ENCODE measurements at regions not wholly inside any gene's neighbourhood (a gene's known extent, or its start where the extent isn't known, plus 50 kb on each side); places are given as distances from the start of the nearest gene placed in this dataset.

DNA sequence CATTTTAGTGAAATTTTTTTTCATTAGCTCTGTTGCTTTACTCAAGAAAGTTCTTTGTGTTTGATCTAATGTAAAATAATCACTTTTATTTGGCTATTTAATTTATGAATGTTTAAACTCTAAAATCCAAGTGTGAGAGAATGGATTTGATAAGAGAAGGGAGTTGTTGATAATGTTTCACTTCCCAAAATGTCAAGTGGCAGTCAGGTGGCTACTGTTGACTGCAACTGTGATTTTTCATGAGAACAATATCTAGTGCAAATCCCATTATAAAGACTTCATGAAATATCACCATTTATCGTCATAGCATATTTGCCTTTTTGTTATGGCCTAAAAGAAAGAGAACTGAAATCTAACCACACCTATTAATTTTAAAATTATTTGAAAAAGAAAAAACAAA is 118.3 kb upstream of the SNX2 start (continued):
- no peak for TF ChIP-seq ZNF260 (CRISPR knock-in tag; IDR thresholded peaks at IDR 0.05; ENCODE audit: borderline replicate concordance, low read depth)
- TF ChIP-seq HNF4A (CRISPR knock-in tag; IDR thresholded peaks at IDR 0.05) = no peak
- no peak for TF ChIP-seq SMARCC2 (IDR thresholded peaks at IDR 0.05)
- no peak for TF ChIP-seq ZNF430 (CRISPR knock-in tag; IDR thresholded peaks at IDR 0.05)
- no peak for TF ChIP-seq ARHGAP35 (CRISPR knock-in tag; IDR thresholded peaks at IDR 0.05; ENCODE audit: borderline replicate concordance)

DNA sequence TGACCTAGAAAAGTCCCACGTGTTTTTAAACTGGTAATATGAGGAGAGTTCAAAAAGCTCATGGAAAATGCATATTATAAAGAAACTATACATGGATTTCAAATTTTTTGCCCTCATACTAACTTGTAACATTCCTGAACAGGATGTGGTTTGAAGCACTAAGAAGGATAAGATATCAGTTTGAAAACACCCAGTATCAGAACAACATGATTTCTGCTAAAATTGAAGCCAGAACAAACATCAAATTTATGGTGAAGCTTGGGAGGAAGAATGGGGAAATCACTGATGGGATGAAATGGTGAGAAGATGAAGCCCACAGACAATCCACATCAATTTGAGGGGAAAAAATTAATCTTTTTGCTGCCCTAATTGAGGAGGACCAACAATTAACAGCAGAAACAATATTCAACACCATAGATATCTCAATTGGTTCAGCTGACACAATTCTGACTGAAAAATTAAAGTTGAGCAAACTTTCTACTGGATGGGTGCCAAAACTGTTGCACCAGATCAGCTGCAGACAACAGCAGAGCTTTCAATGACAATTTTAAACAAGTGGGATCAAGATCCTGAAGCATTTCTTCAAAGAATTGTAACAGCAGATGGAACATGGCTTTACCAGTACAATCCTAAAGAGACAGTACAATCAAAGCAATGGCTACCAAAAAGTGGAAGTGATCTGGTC is 113.2 kb upstream of the SNX2 start:
- H3K4me3 ChIP-seq (replicated peaks in 1 of 3; ENCODE audit: insufficient read depth in 1 of 3, low read depth in 2 of 3, low read length in 3 of 3) = no peak overlapping the region
- no peaks in the 10 kb centered on the region for H3K4me1 ChIP-seq (ENCODE audit: insufficient read depth, low read length)
- no TSS peak for BruUV-seq (replicated peaks)
- no peak overlapping the region for H3K27ac ChIP-seq (ENCODE audit: extremely low read length, insufficient read depth, low read length)
- in situ Hi-C loops (cut with HindIII; ENCODE audit: extremely low pct_ligation_motif_present, low pct_unique_long_range_greater_than_20kb) = no loop called here
- H3K4me2 ChIP-seq (ENCODE audit: low read depth, low read length) = no peak overlapping the region
- H3K27me3 ChIP-seq (ENCODE audit: control insufficient read depth in 1 of 2, insufficient read depth in 2 of 2, low read length in 2 of 2) = no peaks in the 10 kb centered on the region
- H3K9me3 ChIP-seq (ENCODE audit: low read length) = no peaks in the 10 kb centered on the region
- no peak overlapping the region for H3K9ac ChIP-seq (ENCODE audit: insufficient read depth, low read depth, low read length)
- TF ChIP-seq, protein P1, sequence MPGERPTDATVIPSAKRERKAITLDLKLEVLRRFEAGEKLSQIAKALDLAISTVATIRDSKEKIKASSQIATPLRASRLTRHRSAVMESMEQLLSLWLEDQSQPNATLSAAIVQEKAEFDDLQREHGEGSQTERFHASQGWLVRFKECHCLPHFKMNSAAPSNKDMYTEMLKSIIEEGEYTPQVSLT (CRISPR knock-in tag; IDR thresholded peaks at IDR 0.05; ENCODE audit: borderline replicate concordance, low read depth) = no peak
- TF ChIP-seq NFE2L1 (CRISPR knock-in tag; IDR thresholded peaks at IDR 0.05; ENCODE audit: borderline replicate concordance) (no peak), ZNF549 (CRISPR knock-in tag; IDR thresholded peaks at IDR 0.05) (no peak), ZNF841 (CRISPR knock-in tag; IDR thresholded peaks at IDR 0.05; ENCODE audit: borderline replicate concordance) (no peak), TBP (CRISPR knock-in tag; IDR thresholded peaks at IDR 0.05) (no peak), ZNF878 (CRISPR knock-in tag; IDR thresholded peaks at IDR 0.05) (no peak), ZNF225 (CRISPR knock-in tag; IDR thresholded peaks at IDR 0.05) (no peak), GFI1 (CRISPR knock-in tag; IDR thresholded peaks at IDR 0.05; ENCODE audit: borderline replicate concordance) (no peak), ZFP36L1 (CRISPR knock-in tag; IDR thresholded peaks at IDR 0.05) (no peak), ZNF350 (CRISPR knock-in tag; IDR thresholded peaks at IDR 0.05; ENCODE audit: borderline replicate concordance, low read depth) (no peak)
- no peaks in the 10 kb centered on the region for H3K79me2 ChIP-seq (ENCODE audit: insufficient read depth, low read length)
- no peak for FAIRE-seq
- WGBS (ENCODE audit: low lambda C conversion rate) = 0% methylated on average over 1 of the region's 1 CpG
- no peaks in the 10 kb centered on the region for H4K20me1 ChIP-seq (ENCODE audit: insufficient read depth, low read length)
- ChIA-PET CTCF (ENCODE audit: low intra/inter-chr PET ratio, low total read pairs) (no interaction called here), POLR2A (no interaction called here)
- no peaks in the 10 kb centered on the region for H3K36me3 ChIP-seq (replicated peaks in 1 of 2; ENCODE audit: control insufficient read depth in 1 of 2, insufficient read depth in 2 of 2, low read length in 2 of 2)
- H2AFZ ChIP-seq (ENCODE audit: low read length) = no peak overlapping the region
- intact Hi-C loops (cut with micrococcal nuclease; ENCODE audit: unreplicated experiment) = no loop called here
- no peak for ATAC-seq
- no peak for DNase-seq (ENCODE audit: low spot score)
